HTR-8/SVneo (cell line): ENCODE measurements at regions not wholly inside any gene's neighbourhood (a gene's known extent, or its start where the extent isn't known, plus 50 kb on each side); places are given as distances from the start of the nearest gene placed in this dataset.

Experiments used
- DNase-seq: peaks from one replicate; pipeline ENCODE4 v3.0.0; 2011; ENCODE audit warnings: low spot score, mixed read lengths; ENCODE audit not compliant: insufficient read length
- FAIRE-seq: peaks from 2 replicates; lab custom pipeline; 2011; peaks lifted over from hg19 to GRCh38; lab: Jason Lieb, UNC

DNA sequence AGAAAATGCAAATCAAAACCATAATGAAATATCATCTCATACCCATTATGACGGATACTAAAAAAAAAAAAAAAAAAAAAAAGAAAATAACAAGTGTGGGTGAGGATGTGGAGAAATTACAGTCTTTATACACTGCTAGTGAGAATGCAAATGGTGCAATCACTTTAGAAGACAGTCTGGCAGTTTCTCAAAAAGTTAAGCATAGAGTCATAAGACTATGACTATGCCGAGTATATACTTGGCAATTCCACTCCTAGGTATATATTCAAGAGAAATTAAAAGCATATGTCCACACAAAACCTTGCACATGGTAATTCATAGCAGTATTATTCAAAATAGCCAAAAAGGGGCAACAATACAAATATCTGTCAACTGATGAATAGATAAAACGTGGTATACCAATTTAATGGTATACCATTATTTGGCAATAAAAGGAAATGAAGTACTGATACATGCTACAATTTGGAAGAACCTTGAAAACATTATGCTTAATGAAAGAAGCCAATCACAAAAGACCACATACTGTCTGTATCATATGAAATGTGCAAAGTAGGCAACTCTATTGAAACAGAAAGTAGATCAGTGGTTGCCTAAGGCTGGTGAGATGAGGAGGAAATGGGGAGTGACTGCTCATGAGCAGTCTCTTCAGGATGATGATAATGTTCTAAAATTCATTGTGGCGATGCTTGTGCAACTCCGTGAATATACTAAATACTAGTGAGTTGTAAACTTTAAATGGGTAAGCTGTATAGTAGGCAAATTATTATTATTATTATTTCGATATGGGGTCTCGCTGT lies 90.1 kb upstream of the NANOS1 start:
- DNase-seq = no peak

DNA sequence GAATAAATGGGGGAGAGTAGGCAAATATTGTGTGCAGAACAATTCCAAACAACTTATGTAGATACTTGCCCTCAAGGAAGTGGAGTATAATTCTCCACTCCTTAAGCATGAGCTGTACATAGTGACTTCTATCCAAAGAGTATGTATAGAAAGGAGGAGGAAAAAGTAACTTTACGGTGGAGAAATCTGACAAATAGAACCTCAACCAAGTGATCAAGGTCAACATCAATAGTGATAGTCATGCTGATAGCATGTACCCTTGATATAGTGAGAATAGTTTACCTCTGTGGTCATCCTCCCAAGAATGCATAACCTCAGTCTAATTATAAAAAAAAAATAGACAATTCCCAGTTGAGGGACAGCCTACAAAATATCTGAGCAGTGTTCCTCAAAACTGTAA lies 89.1 kb upstream of the NANOS1 start:
- no peak for FAIRE-seq
- no peak for DNase-seq

More for the DNA sequence above, 90.1 kb upstream of the NANOS1 start:
- FAIRE-seq = no peak

DNA sequence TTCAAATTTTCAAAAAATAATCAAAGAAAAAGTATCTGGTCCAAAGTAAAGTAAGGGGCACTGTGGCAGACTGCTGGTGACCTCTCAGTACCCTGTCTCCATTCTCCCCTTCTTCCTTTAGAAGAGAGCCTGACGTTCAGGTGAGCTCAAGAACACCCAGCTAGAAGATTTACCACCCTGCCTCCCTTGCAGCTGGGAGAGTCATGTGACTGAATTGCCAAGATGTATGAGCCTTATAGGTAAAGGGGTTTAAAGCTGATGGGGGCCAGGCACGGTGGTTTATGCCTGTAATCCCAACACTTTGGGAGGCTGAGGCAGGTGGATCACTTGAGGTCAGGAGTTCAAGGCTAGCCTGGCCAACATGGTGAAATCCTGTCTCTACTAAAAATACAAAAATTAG lies 86.3 kb upstream of the NANOS1 start:
- FAIRE-seq (no peak), DNase-seq (no peak)

DNA sequence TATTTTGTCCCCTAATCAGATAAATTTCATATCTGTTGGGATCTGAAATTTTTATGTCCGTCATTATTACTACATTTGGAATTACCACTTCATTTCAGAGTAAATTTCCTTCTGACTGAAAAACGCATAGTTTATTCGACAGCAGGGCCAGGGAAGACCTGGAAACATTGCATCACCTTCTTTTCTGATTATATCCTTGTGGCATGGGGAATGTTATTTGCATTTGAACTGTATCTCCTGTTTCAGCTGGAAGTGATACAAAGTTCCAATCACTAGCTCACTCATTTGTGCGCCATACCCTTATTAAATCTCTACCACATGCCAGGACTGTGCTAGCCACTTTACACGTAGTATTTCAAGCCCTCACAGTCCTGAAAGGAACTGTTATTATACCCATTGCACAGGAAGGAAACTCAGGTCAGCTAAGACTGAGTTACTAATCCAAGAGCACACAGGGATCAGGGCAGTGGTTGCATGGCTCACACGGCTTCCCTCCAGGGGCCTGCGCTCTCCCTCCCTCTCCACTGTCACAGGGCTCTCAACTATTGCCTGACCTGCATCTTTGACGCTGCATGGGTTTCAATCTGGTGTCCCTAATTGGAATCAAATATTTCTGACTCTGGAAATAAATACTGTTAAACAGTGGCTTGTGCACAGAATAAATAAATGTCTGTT lies 84.4 kb upstream of the NANOS1 start:
- no peak for FAIRE-seq
- DNase-seq = no peak

DNA sequence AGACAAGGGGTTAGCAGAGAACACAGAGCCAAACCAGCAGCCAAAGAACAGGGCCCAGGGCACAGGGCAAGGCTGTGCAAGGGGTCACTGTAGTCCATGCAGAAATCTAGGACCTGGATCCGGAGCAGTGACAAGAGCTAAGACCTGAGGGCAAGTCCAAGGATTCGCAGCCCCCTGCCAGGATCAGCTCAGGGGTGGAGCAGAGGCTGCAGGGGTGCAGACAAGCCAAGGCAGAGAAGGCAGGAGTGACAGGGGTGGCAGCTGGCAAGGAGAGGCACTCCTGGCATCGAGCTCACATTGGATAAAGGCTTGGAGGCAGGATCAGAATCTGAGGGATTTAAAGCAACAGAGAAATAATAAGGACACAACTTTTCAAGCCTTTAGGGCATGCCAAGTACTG lies 80.7 kb upstream of the NANOS1 start:
- FAIRE-seq (no peak), DNase-seq (no peak)

DNA sequence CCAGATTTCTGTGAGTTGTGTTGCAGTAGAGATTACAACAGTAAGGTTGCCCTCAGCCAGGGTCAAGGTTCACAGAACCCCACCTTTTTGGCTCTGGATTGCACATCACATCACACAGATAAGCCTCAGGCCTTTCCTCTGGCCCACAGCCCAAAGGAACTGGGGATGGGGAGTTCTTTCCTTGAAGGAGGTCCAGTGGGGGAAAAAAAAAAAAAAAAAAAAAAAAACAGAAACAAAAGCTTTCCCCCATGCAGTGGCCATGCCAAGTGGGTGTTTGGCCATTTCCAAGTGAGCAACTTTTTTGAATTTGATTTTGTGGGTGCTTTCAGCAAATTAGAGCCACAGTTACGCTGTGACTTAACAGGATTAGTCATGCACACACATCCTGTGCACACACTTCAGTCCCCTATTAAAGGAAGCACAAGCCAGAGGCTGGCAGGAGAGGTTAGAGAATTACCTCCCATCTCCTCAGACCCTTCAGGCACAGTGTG lies 79.3 kb upstream of the NANOS1 start:
- DNase-seq (peak; percentile 14), FAIRE-seq (no peak)

DNA sequence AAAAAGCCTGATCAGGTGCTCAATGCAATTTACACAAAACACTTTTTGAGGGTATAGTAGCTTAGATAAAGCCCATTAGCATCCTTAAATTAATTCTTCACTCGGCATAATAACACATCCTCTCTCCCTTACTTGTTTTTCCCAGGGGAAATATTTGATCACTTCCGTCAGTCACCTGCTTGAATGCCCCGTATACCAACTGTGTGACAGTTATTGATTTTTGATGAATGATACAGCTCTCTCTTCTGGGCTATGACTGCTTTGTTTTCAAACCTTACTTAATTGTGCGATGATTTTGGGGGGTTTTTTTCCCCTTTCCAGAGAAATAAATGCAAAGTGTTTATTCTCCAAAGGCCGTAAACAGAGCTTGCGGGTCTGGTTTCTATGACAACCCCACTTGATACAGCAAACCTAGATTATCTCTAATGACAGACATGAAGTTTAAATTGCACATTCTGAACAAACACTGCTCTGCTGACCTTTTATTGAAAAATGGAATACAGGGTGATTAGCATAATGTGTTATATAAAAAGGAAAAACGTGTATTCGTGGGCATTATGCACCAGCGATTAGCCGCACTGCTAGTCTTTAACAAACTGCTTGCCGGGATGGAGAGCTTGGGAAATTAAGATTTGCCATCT lies 78.4 kb upstream of the NANOS1 start:
- DNase-seq = no peak
- no peak for FAIRE-seq

DNA sequence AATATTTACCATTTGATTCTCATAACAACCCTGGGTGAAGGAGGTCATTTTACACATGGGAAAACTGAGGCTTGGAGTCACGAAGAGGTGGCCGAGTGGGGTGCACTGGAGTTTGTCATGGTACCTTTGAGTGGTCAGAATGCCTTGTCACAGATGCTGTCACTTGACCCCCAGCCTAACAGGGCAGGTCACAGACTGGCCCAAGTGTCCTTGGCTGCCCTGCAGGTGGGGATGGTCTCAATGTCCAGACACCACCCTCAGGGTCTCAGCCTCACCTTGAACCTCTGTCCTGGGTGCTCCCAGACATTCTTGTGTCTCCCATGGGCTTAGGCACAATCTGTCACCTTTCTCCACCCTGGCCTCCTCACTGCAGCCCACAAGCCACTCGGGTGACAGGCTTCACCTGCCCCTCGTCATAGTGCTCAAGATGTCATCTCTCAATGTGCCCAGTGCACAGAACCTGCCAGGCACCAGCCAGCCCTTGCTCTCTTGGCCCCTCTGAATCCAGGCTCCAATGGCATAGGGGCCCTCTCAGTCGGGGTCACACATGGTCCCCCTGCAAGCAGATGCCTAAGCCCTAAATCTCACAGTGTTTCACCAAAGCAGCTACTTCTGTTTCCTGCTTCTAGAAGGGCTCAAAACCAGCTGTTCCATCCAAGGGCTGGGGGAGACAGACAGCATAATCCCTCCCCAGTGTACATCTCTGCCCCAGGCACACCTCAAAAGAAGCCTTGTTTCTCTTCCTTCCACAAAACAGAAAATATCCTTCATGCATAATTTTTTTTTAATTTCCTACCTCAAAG lies 76.8 kb upstream of the NANOS1 start:
- FAIRE-seq = no peak
- DNase-seq = no peak

DNA sequence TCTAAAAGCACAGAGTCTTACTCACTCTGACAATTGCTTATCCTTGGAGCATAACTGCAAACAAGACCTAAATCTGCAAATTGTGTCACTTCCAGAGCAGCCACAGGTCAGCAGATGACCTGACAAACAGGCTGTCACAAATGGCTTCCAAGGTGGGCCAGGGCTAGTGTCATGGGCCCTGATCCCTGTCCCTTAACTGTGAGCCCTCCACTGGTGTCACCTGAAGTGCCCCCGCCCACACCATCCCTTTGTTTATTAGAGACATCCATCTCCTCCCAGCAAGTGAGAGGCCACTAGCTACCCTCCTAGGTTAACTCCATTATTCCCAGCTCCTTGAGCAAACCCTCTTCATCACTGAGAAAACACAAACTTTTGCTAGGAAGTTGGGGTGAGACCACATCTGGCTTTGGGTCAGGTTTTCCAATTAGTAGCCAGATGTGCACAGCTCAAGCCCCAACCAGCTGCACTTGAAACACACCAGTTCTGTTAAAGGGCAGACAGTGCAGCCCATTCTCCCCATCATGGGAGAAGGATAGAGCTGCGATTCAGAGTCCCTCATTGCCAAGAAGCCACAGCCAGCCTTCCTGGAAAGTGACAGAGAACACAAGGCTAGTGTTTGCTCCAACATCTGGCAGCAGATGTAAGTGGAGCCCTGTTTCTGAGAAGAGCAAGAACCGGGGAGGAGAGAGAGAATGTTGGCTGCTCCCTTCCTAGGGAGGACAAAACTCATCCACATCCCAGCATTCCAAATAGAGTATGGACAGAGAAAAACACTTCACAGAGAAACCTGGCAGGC lies 75.7 kb upstream of the NANOS1 start:
- FAIRE-seq (no peak), DNase-seq (no peak)

DNA sequence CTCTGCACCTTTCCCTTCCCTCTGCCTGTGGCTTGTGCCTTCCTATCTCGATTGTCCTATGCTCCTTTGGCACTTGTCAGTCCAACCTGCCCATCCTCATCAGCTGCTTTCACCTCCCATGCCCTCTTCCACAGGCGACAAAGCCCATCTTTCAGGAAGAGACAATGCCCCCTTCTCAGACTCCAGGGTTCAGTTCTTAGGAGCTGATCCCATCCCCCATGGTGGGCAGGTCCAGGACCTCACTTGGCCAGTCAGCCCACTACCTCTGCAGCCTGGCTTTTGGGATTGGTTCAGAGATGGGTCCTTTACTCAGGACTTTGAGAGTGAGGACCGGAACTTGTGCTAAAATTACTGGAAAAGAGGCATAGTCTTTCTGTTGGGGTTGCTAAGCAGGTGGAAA lies 74.0 kb upstream of the NANOS1 start:
- DNase-seq (no peak), FAIRE-seq (no peak)

DNA sequence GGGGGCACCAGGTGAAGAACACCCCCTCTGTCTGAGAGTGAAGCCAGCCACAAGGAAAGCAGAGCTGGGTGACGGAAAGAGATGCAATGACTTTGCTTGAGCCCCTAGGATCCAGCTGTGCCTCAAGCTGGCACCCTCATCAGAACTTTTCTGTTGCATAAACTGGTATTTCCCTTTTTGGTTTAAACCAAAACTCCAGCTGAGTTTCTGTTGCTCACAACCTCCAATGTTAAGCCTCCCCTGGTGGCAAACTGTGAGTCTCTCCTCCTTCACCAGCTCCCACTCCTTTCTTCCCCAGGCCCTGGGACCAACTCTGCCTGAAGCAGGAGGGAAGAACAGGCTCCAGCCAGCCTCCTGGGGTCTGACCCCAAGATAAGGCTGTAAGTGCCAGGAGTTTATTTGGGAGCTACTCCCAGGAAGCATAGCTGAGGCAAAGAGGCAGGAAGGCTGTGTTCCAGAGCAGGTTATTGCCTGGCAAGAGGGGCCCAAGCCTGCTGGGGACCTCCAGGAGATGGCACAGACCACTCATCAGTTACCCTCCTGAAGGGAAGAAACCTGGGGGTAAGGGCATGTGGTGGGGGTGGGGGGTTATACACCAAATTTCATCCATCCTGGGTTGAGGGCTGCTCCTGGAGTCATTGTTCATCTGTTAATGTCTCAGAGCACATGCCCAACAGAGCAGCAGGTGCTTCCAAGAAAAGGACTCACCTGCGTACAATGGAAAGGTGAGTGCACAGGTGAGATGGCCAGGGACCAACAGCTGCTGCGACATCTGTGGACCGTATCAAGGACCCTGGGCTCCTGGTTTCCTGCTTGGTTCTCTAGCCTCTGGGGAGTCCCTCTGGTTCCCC lies 73.3 kb upstream of the NANOS1 start:
- FAIRE-seq (no peak), DNase-seq (no peak)

DNA sequence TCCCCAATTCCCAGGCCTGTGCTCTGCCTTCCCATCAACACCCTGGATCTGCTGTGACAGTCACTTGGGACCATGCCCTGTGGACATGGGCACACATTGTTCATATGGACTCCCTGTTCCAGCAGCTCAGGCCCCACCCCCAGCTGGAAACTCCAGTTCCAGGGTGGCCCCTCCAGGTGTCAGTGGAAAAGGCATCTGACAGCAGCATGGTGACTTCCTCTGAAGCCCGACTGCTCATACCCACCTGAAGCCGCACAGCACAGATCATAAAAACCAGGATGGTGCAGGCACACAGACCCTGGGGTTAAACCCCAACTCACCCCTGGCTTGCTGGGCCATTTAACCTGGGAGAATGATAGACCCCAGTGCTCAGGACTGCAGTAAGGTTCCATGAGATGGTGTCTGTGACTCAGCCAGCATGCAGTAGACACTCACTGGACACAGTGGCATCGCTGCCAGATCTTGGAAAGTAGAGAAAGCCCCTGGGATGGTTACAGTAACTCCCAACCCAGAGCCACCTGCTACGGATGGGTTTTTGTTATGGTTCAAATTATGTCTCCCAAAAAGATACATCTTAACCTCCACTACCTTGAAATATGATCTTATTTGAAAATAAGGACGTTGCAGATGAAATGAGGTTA lies 72.6 kb upstream of the NANOS1 start:
- FAIRE-seq (no peak), DNase-seq (no peak)

DNA sequence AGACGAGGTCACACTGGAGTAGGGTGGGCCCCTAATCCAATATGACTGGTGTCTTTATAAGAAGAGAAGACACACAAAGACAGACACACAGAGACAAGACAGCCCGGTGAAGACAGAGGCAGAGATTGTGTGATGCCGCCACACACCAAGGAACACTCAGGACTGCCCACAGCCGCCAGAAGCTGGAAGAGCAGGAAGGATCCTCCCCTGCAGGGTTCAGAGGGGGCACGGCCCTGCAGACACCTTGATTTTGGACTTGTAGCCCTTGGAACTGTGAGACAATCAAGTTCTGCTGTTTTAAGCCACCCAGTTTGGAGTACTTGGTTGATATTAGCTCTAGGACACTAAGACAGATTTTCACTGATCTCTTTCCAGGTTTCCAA lies 72.1 kb upstream of the NANOS1 start:
- DNase-seq (no peak), FAIRE-seq (no peak)

DNA sequence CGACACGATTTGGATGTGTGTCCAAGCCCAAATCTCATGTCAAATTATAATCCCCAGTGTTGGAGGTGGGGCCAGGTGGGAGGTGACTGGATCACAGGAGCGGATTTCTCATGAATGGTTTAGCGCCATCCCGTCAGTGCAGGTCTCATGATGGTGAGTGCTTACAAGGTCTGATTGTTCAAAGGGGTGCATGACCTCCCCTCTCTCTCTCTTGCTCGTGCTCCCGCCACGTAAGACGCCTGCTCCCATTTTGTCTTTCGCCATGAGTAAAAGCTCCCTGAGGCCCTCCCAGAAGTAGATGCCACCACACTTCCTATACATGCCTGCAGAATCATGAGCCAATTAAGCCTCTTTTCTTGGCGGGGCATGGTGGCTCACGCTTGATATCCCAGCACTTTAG lies 71.5 kb upstream of the NANOS1 start:
- no peak for DNase-seq
- no peak for FAIRE-seq

DNA sequence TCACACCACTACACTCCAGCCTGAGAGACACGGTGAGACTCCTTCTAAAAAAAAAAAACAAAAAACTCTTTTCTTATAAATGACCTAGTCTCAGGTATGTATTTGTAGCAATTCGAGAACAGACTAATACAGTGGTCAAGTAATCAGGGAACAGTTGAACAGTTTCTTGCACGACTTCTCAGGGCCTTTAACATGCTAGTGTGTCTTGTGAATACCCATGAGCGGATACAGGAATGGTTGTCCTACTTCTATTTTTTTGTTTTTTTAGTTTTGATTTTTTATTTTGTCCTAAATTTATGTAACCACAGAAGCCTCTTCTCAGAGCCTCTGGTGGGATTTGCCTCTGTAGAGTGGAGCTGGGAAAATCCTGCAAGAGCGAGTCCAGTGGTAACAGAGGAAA lies 71.0 kb upstream of the NANOS1 start:
- FAIRE-seq (no peak), DNase-seq (no peak)

DNA sequence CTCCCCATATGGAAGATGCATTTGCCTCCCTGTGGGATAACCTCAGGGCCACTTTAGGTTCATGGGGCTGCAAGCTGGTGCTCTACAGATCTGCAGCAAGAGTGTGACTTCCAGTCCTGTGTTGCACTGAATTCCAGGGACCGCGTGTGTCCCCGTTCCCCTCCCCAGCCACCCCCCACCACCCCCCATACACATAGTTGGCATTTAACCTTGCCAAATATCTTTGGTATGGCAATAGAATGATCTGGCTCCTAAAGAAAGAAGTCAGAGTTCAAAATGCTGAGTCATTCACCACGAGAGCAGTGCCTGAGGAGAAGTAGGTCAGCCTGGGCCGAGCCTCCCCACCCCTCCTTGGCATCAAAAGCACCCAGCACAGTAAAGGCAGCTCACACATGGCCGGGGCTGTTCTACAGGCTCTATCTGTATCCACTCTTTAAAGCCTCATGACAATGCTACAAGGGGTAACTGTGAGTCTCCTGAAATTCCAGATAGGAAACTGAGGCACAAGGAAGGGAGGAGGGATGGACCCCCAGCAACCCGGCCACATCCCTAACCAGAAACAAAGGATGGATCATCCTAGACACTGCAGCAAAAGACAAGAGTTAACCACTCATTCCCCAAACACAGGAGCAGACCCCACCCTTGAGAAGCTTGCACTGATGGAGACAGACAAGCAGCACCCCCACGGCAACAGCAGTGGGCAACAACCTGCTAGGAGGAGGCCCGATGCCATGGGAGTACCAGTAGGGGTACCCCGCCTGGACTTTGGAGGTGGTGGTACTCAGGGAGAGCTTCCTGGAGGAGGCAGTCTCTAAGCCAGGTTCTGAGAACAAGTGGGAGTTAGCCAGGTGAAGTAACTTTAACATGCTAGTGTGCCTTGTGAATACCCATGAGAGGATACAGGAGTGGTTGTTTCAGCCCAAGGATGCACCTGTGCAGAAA lies 70.3 kb upstream of the NANOS1 start:
- peak; percentile 44 for DNase-seq
- FAIRE-seq = no peak
